IPS DF 19.7 (cell line): ENCODE measurements at regions not wholly inside any gene's neighbourhood (a gene's known extent, or its start where the extent isn't known, plus 50 kb on each side); places are given as distances from the start of the nearest gene placed in this dataset.
A peak's percentile ranks its signal among the peaks of the same experiment; 100 is the strongest.

Experiments used
- DNase-seq: peaks from one replicate; pipeline ENCODE4 v3.0.0-alpha.2; 2013; ENCODE audit warnings: low read depth, low spot score

DNA sequence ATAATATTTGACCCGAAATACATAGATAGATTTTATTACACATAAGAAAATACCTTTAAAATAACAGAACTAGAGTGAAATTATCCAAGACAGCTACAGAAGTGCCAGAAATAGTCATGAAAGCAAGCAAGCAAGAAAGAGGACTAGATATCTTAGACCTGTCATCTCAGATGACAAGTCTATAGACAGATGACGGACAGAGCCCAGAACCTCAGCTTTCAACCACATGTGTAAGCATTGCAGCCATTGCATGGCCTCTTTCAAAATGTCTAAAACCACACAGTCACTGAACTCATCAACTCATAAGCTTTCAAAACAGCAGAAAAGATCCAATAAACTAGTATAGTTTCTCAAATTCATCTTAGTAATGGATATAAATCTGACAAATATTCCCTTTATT is 59.8 kb upstream of the FHIT start:
- DNase-seq = no peak

- DNase-seq = no peak
Observed at GRCh38 chr3:61315871-61316270, 64.6 kb upstream of the FHIT start.

- no peak for DNase-seq
Observed at GRCh38 chr3:61323094-61323493, 71.8 kb upstream of the FHIT start.

- peak; percentile 75 for DNase-seq
Observed at GRCh38 chr3:61331929-61332552, 80.8 kb upstream of the FHIT start.

- no peak for DNase-seq
Observed at GRCh38 chr3:61333192-61333961, 82.1 kb upstream of the FHIT start.

GRCh38 chr3:61334783-61335182 is 83.5 kb upstream of the FHIT start:
- no peak for DNase-seq

GRCh38 chr3:61340931-61341461 is 89.7 kb upstream of the FHIT start:
- DNase-seq = no peak

- DNase-seq = no peak
Observed at GRCh38 chr3:61343543-61343942, 92.3 kb upstream of the FHIT start.

- DNase-seq = no peak
Observed at GRCh38 chr3:61345020-61345419, 93.8 kb upstream of the FHIT start.

- DNase-seq = no peak
Observed at GRCh38 chr3:61347981-61348380, 96.7 kb upstream of the FHIT start.

DNA sequence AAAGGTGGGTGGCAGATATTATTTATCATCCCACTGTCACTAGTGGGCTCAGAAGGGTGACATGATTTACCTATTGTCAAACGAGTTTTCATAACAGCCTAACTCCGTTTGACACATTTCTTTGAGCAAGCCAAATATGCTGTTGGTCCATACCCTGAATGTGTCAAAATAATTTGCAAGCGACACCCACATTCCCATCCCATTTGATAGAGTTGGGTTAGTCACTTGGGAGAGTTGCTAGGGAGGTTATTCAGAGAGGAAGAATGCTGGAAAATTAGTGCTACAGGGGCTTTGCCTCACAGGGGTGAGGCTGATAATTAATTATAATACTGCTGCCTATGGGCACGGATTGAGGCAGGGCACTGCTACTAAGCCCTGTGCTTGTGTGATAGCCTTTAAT is 98.5 kb upstream of the FHIT start:
- DNase-seq = no peak

- no peak for DNase-seq
Observed at GRCh38 chr3:61350782-61351309, 99.6 kb upstream of the FHIT start.

GRCh38 chr3:61352306-61352705 is 101.1 kb upstream of the FHIT start:
- no peak for DNase-seq

GRCh38 chr3:61353382-61353781 is 102.1 kb upstream of the FHIT start:
- DNase-seq = no peak

DNA sequence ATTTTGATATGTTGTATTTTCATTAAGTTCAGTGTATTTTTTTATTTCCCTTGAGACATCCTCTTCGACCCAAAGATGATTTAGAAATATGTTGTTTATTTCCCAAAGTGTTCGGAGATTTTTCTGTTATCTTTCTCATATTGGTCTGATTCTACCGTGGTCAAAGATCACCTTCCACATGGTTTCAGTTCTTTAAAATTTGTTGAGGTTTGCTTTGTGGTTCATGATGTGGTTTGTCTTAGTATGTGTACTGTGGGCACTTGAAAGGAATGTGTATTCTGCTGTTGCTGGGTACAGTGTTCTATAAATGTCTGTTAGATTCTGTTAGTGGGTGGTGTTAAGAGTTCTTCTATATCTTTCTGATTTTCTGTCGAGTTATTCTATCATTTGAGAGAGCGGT is 103.4 kb upstream of the FHIT start:
- no peak for DNase-seq

- DNase-seq = no peak
Observed at GRCh38 chr3:61356685-61357084, 105.4 kb upstream of the FHIT start.

DNA sequence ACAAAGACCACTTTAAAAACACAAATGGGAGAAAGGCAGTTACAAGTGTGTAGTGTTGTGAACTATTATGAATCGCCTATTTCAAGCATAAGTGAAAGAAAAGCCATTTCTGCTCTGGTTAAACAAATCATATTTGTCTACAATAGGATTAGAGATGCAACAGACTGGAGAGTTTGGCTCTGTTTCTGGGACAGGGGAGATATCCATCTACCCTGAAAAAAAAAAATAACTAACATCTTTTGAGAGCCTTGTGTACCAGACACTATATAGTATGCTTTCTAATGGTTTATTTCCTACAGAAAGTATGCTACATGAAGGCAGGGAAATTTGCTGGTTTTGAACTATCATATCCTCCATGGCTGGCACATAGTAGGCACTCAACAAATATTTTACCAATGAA is 106.7 kb upstream of the FHIT start:
- no peak for DNase-seq

- no peak for DNase-seq
Observed at GRCh38 chr3:61358364-61358763, 107.1 kb upstream of the FHIT start.

DNA sequence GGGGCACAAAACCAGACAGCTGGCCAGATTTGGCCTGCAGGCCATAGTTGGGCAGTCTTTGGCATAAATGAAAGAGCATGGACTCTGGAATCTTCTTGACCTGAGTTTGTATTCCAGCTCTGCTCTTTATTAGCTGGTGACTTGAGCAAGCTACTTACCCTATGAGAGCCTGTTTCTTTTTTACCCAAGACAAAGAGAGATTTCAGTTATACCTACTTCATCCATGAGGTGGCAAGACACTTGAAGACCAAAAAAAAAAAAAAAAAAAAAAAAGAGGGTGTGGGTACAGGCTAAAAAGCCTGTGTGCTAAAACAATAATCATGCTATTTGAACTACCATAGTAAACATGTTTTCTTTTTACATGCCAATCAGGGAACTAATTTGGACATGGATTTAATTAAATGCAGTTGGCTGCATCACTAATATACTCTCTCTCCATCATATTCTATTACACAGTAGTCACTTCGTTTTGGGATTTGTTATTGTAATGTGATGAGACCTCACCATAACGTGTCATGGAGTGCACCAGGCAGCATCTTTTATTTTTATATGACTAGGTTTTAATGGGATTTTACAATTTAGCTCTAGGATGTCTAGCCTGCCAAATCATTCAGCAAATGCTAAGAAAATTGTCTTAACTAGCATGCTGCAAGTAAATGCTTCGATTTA is 109.2 kb upstream of the FHIT start:
- DNase-seq = no peak

GRCh38 chr3:61369678-61370077 is 118.4 kb upstream of the FHIT start:
- no peak for DNase-seq

- no peak for DNase-seq
Observed at GRCh38 chr3:61371123-61371522, 119.9 kb upstream of the FHIT start.

- DNase-seq = no peak
Observed at GRCh38 chr3:61372723-61373122, 121.5 kb upstream of the FHIT start.
